ENCODE measurements at regions not wholly inside any gene's neighbourhood (a gene's known extent, or its start where the extent isn't known, plus 50 kb on each side); places are given as distances from the start of the nearest gene placed in this dataset.

DNA sequence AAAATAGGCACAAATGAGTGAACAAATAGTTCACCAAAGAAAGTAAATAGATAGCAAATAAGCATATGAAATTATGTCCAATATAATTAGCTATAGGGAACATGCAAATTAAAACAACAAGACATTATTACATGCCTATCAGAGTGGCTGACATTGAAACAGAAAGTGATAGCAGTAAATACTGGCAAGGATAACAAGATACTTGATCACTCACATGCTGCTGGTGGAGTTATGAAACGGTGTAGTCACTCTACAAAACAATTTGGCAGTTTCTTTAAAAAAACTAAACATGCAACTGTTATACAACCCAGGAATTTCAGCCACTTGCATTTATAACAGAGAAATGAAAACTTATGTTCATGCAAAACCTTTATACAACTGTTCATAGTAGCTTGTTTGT lies 439.2 kb upstream of the ACVR2A start:
- TF ChIP-seq POLR2A (IDR thresholded peaks at IDR 0.05), result no peak
- TF ChIP-seq, protein P1, sequence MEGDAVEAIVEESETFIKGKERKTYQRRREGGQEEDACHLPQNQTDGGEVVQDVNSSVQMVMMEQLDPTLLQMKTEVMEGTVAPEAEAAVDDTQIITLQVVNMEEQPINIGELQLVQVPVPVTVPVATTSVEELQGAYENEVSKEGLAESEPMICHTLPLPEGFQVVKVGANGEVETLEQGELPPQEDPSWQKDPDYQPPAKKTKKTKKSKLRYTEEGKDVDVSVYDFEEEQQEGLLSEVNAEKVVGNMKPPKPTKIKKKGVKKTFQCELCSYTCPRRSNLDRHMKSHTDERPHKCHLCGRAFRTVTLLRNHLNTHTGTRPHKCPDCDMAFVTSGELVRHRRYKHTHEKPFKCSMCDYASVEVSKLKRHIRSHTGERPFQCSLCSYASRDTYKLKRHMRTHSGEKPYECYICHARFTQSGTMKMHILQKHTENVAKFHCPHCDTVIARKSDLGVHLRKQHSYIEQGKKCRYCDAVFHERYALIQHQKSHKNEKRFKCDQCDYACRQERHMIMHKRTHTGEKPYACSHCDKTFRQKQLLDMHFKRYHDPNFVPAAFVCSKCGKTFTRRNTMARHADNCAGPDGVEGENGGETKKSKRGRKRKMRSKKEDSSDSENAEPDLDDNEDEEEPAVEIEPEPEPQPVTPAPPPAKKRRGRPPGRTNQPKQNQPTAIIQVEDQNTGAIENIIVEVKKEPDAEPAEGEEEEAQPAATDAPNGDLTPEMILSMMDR (IDR thresholded peaks at IDR 0.05), result no peak

All from testis (tissue), 2 donors.